ENCODE measurements at regions not wholly inside any gene's neighbourhood (a gene's known extent, or its start where the extent isn't known, plus 50 kb on each side); places are given as distances from the start of the nearest gene placed in this dataset.

DNA sequence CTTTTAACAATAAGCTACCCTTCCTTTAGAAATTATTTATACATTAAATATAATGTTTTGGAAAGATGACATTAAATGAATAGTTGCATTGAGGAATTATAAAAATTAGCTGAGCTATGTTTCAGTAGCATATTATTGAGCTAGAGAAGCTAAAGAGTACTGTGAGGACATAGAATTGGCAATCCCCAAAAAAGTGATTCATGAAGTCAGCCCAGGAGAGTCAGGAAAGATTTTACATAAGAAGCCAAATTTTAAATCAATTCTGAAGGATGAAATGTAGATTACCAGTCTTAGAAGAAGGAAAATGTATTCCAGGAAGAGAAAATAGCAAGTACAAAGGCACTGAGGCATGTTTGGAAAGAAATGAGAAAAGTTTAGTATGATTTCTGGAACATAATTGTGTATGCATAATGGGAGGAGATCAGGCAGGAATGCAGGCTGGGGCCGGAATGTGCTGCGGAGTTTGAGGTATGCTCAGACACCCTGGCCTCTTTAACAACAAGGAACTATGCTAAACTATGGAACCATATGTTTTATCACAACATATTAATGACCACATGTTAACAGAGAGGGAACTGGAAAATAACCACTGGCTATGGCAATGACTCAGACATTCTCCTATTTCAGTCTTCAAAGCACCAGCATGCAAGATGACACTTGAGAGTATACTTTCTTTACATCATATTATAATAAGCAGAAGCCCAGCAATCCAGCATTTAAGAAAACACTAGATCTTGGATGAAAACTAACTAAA lies 103.3 kb upstream of the COL8A1 start:
- Histone ChIP-seq H3K36me3 (no peaks in the 10 kb centered on the region), H3K4me1 (no peaks in the 10 kb centered on the region), H3K27ac (no peak overlapping the region), H3K9me3 (no peaks in the 10 kb centered on the region), H3K4me3 (no peak overlapping the region), H3K27me3 (no peaks in the 10 kb centered on the region)
- intact Hi-C loops (cut with DNase I): no loop called here
- TF ChIP-seq, protein P1, sequence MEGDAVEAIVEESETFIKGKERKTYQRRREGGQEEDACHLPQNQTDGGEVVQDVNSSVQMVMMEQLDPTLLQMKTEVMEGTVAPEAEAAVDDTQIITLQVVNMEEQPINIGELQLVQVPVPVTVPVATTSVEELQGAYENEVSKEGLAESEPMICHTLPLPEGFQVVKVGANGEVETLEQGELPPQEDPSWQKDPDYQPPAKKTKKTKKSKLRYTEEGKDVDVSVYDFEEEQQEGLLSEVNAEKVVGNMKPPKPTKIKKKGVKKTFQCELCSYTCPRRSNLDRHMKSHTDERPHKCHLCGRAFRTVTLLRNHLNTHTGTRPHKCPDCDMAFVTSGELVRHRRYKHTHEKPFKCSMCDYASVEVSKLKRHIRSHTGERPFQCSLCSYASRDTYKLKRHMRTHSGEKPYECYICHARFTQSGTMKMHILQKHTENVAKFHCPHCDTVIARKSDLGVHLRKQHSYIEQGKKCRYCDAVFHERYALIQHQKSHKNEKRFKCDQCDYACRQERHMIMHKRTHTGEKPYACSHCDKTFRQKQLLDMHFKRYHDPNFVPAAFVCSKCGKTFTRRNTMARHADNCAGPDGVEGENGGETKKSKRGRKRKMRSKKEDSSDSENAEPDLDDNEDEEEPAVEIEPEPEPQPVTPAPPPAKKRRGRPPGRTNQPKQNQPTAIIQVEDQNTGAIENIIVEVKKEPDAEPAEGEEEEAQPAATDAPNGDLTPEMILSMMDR (IDR thresholded peaks at IDR 0.05): no peak
- TF ChIP-seq POLR2AphosphoS5 (IDR thresholded peaks at IDR 0.05; ENCODE audit: insufficient read depth in 1 of 2, low read depth in 1 of 2) (no peak), POLR2A (IDR thresholded peaks at IDR 0.05) (no peak)
- no peak for DNase-seq (ENCODE audit: extremely low spot score in 2 of 2)

DNA sequence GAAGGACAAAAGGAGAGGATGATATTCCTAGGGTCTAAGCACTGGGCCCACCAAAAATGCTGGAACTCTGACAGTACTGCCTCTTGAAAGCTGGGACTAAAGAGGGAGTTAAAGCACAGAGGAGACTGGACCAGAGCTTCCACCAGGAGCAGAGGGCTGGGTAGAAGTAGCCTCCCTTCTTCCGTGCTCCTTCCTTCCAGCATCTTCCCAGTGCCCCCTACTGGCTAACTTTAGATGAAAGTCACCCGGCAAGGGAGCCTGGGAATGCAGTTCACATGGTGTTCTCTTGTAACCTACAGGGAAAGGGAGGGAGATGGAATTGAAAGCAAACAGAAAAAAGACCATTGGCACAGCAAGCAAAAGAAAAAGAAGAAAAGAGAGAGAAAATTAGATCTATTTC lies 106.1 kb upstream of the COL8A1 start:
- no peak for DNase-seq (ENCODE audit: extremely low spot score in 2 of 2)
- TF ChIP-seq, protein P1 (IDR thresholded peaks at IDR 0.05): no peak
- Histone ChIP-seq H3K36me3 (no peaks in the 10 kb centered on the region), H3K27me3 (no peaks in the 10 kb centered on the region), H3K4me3 (no peak overlapping the region), H3K27ac (no peak overlapping the region), H3K4me1 (no peaks in the 10 kb centered on the region), H3K9me3 (no peaks in the 10 kb centered on the region)
- intact Hi-C loops (cut with DNase I): no loop called here

DNA sequence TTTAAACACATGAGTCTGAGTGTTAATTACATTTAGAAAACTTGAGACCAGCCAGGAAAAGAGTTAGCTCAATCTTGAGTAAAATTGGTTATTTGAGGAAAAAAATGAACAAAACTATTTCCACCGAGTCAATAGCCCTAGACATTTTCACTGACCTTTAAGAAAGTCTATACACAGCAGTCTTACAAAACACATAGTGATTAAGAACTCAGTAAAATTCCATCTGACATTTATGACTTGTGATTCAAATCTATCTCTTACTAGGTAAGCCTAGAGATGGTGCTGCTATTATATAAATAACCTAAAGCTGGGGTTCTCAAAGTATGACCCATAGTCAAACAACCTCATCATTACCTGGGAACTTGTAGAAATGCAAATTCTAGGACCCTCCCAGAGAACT lies 109.1 kb upstream of the COL8A1 start:
- Histone ChIP-seq H3K4me1 (no peaks in the 10 kb centered on the region), H3K36me3 (no peaks in the 10 kb centered on the region), H3K27me3 (no peaks in the 10 kb centered on the region), H3K4me3 (no peak overlapping the region), H3K27ac (no peak overlapping the region), H3K9me3 (no peaks in the 10 kb centered on the region)
- intact Hi-C loops (cut with DNase I): no loop called here
- TF ChIP-seq POLR2AphosphoS5 (IDR thresholded peaks at IDR 0.05; ENCODE audit: insufficient read depth in 1 of 2, low read depth in 1 of 2) (no peak), POLR2A (IDR thresholded peaks at IDR 0.05) (no peak)
- TF ChIP-seq, protein P1 (IDR thresholded peaks at IDR 0.05): no peak
- DNase-seq (ENCODE audit: extremely low spot score in 2 of 2): no peak

DNA sequence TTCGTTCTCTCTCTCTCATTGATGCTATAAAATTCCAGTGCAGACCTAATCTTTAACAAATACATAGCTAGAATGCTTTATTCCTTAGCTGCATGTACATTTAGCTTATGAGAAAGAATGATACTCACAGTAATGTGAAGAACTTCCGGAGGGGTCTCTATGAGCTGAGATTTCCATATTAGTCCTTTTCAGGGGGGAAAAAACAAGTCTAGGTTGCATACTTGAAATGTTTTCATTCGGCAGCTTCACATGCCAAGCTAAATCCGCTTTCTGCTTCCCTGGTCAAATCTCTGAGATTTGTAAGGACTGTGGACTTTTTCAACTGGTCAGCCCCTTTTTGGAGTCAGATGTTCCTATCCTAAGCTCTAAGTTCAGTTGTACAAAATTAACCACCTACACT lies 111.5 kb upstream of the COL8A1 start:
- Histone ChIP-seq H3K9me3 (no peaks in the 10 kb centered on the region), H3K4me3 (no peak overlapping the region), H3K4me1 (no peaks in the 10 kb centered on the region), H3K36me3 (no peaks in the 10 kb centered on the region), H3K27ac (no peak overlapping the region), H3K27me3 (no peaks in the 10 kb centered on the region)
- DNase-seq (ENCODE audit: extremely low spot score in 2 of 2): no peak
- TF ChIP-seq POLR2AphosphoS5 (IDR thresholded peaks at IDR 0.05; ENCODE audit: insufficient read depth in 1 of 2, low read depth in 1 of 2) (no peak), POLR2A (IDR thresholded peaks at IDR 0.05) (no peak)
- TF ChIP-seq, protein P1 (IDR thresholded peaks at IDR 0.05): no peak
- intact Hi-C loops (cut with DNase I): no loop called here

DNA sequence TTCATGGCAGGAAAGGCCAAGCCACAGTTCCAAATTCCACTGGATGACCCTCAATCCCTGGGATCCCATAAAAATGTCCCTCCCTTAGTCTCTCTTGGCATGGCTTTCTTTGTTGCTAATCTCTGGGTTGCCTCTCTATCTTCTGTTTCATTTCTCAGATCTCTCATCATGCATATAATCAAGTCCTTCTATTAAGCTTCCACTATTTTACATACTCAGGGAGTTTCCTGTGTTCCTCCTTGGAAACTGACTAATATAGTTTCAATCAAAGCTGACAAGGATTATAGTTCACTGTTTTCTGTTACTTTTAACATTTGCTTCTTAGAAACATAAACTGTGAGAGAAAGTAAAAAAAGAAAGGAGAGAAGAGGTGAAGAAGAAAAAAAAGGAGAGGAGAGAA lies 113.8 kb upstream of the COL8A1 start:
- intact Hi-C loops (cut with DNase I): no loop called here
- Histone ChIP-seq H3K4me1 (no peaks in the 10 kb centered on the region), H3K9me3 (no peaks in the 10 kb centered on the region), H3K27me3 (no peaks in the 10 kb centered on the region), H3K4me3 (no peak overlapping the region), H3K36me3 (no peaks in the 10 kb centered on the region), H3K27ac (no peak overlapping the region)
- no peak for DNase-seq (ENCODE audit: extremely low spot score in 2 of 2)
- no peak for TF ChIP-seq POLR2AphosphoS5 (IDR thresholded peaks at IDR 0.05; ENCODE audit: insufficient read depth in 1 of 2, low read depth in 1 of 2)
- TF ChIP-seq, protein P1 (IDR thresholded peaks at IDR 0.05): no peak
- TF ChIP-seq POLR2A (IDR thresholded peaks at IDR 0.05): no peak
